Mesothelial cell of epicardium (in vitro differentiated cells): ENCODE measurements at regions not wholly inside any gene's neighbourhood (a gene's known extent, or its start where the extent isn't known, plus 50 kb on each side); places are given as distances from the start of the nearest gene placed in this dataset.

Experiments used
- DNase-seq, 2 experiments: peaks; one replicate each; pipeline ENCODE4 v3.0.0; 2021; ENCODE audit warnings: low spot score in 2 of 2; ENCODE audit not compliant: unreplicated experiment in 2 of 2
- H3K27ac Mint-ChIP-seq: 2 replicates; pipeline ENCODE4 v1.8.0; 2021; ENCODE audit warnings: mixed read lengths
- H3K27me3 Mint-ChIP-seq: 2 replicates; pipeline ENCODE4 v1.8.0; 2021; ENCODE audit warnings: low read depth, mixed read lengths
- H3K36me3 Mint-ChIP-seq: 2 replicates; pipeline ENCODE4 v1.8.0; 2021; ENCODE audit warnings: mixed read lengths
- H3K4me1 Mint-ChIP-seq: 2 replicates; pipeline ENCODE4 v1.8.0; 2021; ENCODE audit warnings: mixed read lengths
- H3K4me3 Mint-ChIP-seq: 2 replicates; pipeline ENCODE4 v1.8.0; 2021; ENCODE audit warnings: mild to moderate bottlenecking, moderate library complexity, mixed read lengths
- H3K9me3 Mint-ChIP-seq: 2 replicates; pipeline ENCODE4 v1.8.0; 2021; ENCODE audit warnings: mixed read lengths
- CTCF ChIP-seq: fragments of 200-600 bp; sonication (generic); IDR thresholded peaks from one replicate; pipeline ENCODE4 v1.5.0; 2021; ENCODE audit warnings: antibody characterized with exemption; ENCODE audit not compliant: unreplicated experiment

GRCh38 chr5:158413122-158413680, 554.3 kb upstream of the CLINT1 start:
- Mint-ChIP-seq H3K27me3 (peaks cover 2% of the 10 kb centered on the region), H3K4me1 (peaks cover 7% of the 10 kb centered on the region), H3K4me3 (no peak overlapping the region), H3K36me3 (no peaks in the 10 kb centered on the region), H3K9me3 (peaks cover 6% of the 10 kb centered on the region), H3K27ac (no peak overlapping the region)
- TF ChIP-seq CTCF = no peak
- DNase-seq = no peak

- Mint-ChIP-seq H3K27me3 (peaks cover 2% of the 10 kb centered on the region), H3K4me1 (peaks cover 7% of the 10 kb centered on the region), H3K9me3 (no peaks in the 10 kb centered on the region), H3K27ac (no peak overlapping the region), H3K36me3 (no peaks in the 10 kb centered on the region), H3K4me3 (no peak overlapping the region)
- no peak for DNase-seq
- TF ChIP-seq CTCF = no peak
Observed at GRCh38 chr5:158410976-158411375, 552.0 kb upstream of the CLINT1 start.

GRCh38 chr5:158409507-158409906, 550.6 kb upstream of the CLINT1 start:
- H3K4me1 Mint-ChIP-seq = peaks cover 3% of the 10 kb centered on the region
- H3K27ac Mint-ChIP-seq = no peak overlapping the region
- peaks cover 6% of the 10 kb centered on the region for H3K27me3 Mint-ChIP-seq
- TF ChIP-seq CTCF = no peak
- H3K9me3 Mint-ChIP-seq = peaks cover 7% of the 10 kb centered on the region
- no peak for DNase-seq
- no peaks in the 10 kb centered on the region for H3K36me3 Mint-ChIP-seq
- no peak overlapping the region for H3K4me3 Mint-ChIP-seq

GRCh38 chr5:158407824-158408195, 548.9 kb upstream of the CLINT1 start:
- DNase-seq = no peak
- H3K27ac Mint-ChIP-seq = no peak overlapping the region
- H3K4me3 Mint-ChIP-seq = no peak overlapping the region
- no peak for TF ChIP-seq CTCF
- peaks cover 4% of the 10 kb centered on the region for H3K27me3 Mint-ChIP-seq
- no peaks in the 10 kb centered on the region for H3K36me3 Mint-ChIP-seq
- H3K9me3 Mint-ChIP-seq = peaks cover 20% of the 10 kb centered on the region
- no peaks in the 10 kb centered on the region for H3K4me1 Mint-ChIP-seq

- peaks cover 23% of the 10 kb centered on the region for H3K9me3 Mint-ChIP-seq
- no peak overlapping the region for H3K4me3 Mint-ChIP-seq
- peaks cover 4% of the 10 kb centered on the region for H3K27me3 Mint-ChIP-seq
- H3K4me1 Mint-ChIP-seq = no peaks in the 10 kb centered on the region
- H3K36me3 Mint-ChIP-seq = no peaks in the 10 kb centered on the region
- TF ChIP-seq CTCF = no peak
- no peak for DNase-seq
- no peak overlapping the region for H3K27ac Mint-ChIP-seq
Observed at GRCh38 chr5:158406884-158407823, 548.2 kb upstream of the CLINT1 start.
